ENCODE measurements at regions not wholly inside any gene's neighbourhood (a gene's known extent, or its start where the extent isn't known, plus 50 kb on each side); places are given as distances from the start of the nearest gene placed in this dataset.

DNA sequence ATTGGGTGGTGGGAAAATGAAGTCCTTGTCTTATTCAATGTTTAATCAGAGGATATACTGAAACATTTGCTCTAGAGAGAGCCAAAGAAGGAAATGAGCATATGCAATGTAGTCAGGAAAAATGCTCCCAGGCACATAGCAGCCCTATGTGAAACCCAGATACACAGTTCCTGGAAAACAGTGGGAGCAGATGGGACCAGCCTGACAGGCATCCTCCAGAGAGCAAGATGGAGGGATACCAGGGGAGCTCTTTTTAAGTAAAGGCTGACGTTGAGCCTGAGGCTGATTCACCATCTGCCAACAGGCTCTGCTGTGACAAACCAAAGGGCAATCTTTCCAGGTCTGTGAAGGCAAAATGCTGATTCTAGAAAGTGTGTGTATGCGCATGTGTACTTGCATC is 559.4 kb upstream of the KIRREL3 start:
- Histone ChIP-seq H3K9me3 (ENCODE audit: low read length) (no peaks in the 10 kb centered on the region), H3K9me2 (ENCODE audit: insufficient read depth, low read length) (no peaks in the 10 kb centered on the region), H3K27ac (ENCODE audit: low read length) (no peak overlapping the region), H3K4me3 (ENCODE audit: low read length) (no peak overlapping the region), H3F3A (ENCODE audit: insufficient read depth, low read length, poor library complexity, severe bottlenecking) (no peaks in the 10 kb centered on the region), H2AFZ (ENCODE audit: low read depth, low read length) (no peak overlapping the region), H3K4me2 (ENCODE audit: low read length) (no peak overlapping the region), H3K27me3 (ENCODE audit: insufficient read depth, low read depth, low read length) (no peaks in the 10 kb centered on the region), H3K9ac (ENCODE audit: low read length) (no peak overlapping the region), H3K36me3 (ENCODE audit: insufficient read depth, low read length) (no peaks in the 10 kb centered on the region), H4K20me1 (ENCODE audit: insufficient read depth) (no peaks in the 10 kb centered on the region), H3K79me2 (replicated peaks; ENCODE audit: insufficient read depth, low read length) (no peaks in the 10 kb centered on the region)
- TF ChIP-seq POLR2AphosphoS5 (IDR thresholded peaks at IDR 0.05) (no peak), MXI1 (conservative IDR thresholded peaks at IDR 0.05; ENCODE audit: poor library complexity, severe bottlenecking) (no peak), RAD21 (conservative IDR thresholded peaks at IDR 0.05) (no peak), TAF1 (IDR thresholded peaks at IDR 0.05; ENCODE audit: low read depth) (no peak), SMC3 (conservative IDR thresholded peaks at IDR 0.05; ENCODE audit: poor library complexity) (no peak), EZH2 (IDR thresholded peaks at IDR 0.05; ENCODE audit: borderline replicate concordance, insufficient read depth, low read length, poor library complexity, severe bottlenecking) (no peak), EP300 (conservative IDR thresholded peaks at IDR 0.05; ENCODE audit: poor library complexity, severe bottlenecking) (no peak)
- TF ChIP-seq, protein P1, sequence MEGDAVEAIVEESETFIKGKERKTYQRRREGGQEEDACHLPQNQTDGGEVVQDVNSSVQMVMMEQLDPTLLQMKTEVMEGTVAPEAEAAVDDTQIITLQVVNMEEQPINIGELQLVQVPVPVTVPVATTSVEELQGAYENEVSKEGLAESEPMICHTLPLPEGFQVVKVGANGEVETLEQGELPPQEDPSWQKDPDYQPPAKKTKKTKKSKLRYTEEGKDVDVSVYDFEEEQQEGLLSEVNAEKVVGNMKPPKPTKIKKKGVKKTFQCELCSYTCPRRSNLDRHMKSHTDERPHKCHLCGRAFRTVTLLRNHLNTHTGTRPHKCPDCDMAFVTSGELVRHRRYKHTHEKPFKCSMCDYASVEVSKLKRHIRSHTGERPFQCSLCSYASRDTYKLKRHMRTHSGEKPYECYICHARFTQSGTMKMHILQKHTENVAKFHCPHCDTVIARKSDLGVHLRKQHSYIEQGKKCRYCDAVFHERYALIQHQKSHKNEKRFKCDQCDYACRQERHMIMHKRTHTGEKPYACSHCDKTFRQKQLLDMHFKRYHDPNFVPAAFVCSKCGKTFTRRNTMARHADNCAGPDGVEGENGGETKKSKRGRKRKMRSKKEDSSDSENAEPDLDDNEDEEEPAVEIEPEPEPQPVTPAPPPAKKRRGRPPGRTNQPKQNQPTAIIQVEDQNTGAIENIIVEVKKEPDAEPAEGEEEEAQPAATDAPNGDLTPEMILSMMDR (IDR thresholded peaks at IDR 0.05; ENCODE audit: poor library complexity, severe bottlenecking) = no peak
- TF ChIP-seq, protein P2, sequence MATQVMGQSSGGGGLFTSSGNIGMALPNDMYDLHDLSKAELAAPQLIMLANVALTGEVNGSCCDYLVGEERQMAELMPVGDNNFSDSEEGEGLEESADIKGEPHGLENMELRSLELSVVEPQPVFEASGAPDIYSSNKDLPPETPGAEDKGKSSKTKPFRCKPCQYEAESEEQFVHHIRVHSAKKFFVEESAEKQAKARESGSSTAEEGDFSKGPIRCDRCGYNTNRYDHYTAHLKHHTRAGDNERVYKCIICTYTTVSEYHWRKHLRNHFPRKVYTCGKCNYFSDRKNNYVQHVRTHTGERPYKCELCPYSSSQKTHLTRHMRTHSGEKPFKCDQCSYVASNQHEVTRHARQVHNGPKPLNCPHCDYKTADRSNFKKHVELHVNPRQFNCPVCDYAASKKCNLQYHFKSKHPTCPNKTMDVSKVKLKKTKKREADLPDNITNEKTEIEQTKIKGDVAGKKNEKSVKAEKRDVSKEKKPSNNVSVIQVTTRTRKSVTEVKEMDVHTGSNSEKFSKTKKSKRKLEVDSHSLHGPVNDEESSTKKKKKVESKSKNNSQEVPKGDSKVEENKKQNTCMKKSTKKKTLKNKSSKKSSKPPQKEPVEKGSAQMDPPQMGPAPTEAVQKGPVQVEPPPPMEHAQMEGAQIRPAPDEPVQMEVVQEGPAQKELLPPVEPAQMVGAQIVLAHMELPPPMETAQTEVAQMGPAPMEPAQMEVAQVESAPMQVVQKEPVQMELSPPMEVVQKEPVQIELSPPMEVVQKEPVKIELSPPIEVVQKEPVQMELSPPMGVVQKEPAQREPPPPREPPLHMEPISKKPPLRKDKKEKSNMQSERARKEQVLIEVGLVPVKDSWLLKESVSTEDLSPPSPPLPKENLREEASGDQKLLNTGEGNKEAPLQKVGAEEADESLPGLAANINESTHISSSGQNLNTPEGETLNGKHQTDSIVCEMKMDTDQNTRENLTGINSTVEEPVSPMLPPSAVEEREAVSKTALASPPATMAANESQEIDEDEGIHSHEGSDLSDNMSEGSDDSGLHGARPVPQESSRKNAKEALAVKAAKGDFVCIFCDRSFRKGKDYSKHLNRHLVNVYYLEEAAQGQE (IDR thresholded peaks at IDR 0.05; ENCODE audit: borderline replicate concordance) = no peak

DNA sequence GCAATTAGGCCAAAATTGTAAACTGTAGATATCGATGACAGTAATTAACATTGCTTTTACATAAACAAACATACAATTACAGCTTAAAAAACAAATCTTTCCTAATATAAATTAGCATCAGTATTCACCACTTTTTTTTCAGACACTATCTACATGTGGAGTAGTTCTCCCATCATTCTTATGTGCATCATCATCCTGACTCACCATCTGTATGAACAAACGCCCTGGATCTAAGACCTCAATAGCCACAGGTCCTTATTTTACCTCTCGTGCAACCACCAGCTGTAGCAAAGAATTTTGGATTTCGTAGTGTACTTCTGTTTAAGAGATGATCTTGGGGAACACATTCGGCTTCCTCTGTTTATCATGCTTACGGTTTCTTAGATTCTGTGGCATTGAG is 551.9 kb upstream of the KIRREL3 start:
- Histone ChIP-seq H3K9ac (ENCODE audit: low read length) (no peak overlapping the region), H3K27ac (ENCODE audit: low read length) (no peak overlapping the region), H4K20me1 (ENCODE audit: insufficient read depth) (no peaks in the 10 kb centered on the region), H3K9me2 (ENCODE audit: insufficient read depth, low read length) (no peaks in the 10 kb centered on the region), H2AFZ (ENCODE audit: low read depth, low read length) (no peak overlapping the region), H3K79me2 (replicated peaks; ENCODE audit: insufficient read depth, low read length) (no peaks in the 10 kb centered on the region), H3K27me3 (ENCODE audit: insufficient read depth, low read depth, low read length) (no peaks in the 10 kb centered on the region), H3K36me3 (ENCODE audit: insufficient read depth, low read length) (no peaks in the 10 kb centered on the region), H3K9me3 (ENCODE audit: low read length) (no peaks in the 10 kb centered on the region), H3F3A (ENCODE audit: insufficient read depth, low read length, poor library complexity, severe bottlenecking) (no peaks in the 10 kb centered on the region), H3K4me3 (ENCODE audit: low read length) (no peak overlapping the region), H3K4me2 (ENCODE audit: low read length) (no peak overlapping the region)
- TF ChIP-seq, protein P1 (IDR thresholded peaks at IDR 0.05; ENCODE audit: poor library complexity, severe bottlenecking) = no peak
- no peak for TF ChIP-seq MXI1 (conservative IDR thresholded peaks at IDR 0.05; ENCODE audit: poor library complexity, severe bottlenecking)
- TF ChIP-seq SMC3 (conservative IDR thresholded peaks at IDR 0.05; ENCODE audit: poor library complexity) = no peak
- no peak for TF ChIP-seq EZH2 (IDR thresholded peaks at IDR 0.05; ENCODE audit: borderline replicate concordance, insufficient read depth, low read length, poor library complexity, severe bottlenecking)
- no peak for TF ChIP-seq POLR2AphosphoS5 (IDR thresholded peaks at IDR 0.05)
- TF ChIP-seq, protein P2 (IDR thresholded peaks at IDR 0.05; ENCODE audit: borderline replicate concordance) = no peak
- TF ChIP-seq EP300 (conservative IDR thresholded peaks at IDR 0.05; ENCODE audit: poor library complexity, severe bottlenecking) = no peak
- TF ChIP-seq TAF1 (IDR thresholded peaks at IDR 0.05; ENCODE audit: low read depth) = no peak
- no peak for TF ChIP-seq RAD21 (conservative IDR thresholded peaks at IDR 0.05)
